DND-41 (cell line): ENCODE measurements at regions not wholly inside any gene's neighbourhood (a gene's known extent, or its start where the extent isn't known, plus 50 kb on each side); places are given as distances from the start of the nearest gene placed in this dataset.

Source experiments
- ATAC-seq: fragments of 200-7000 bp; cut with Tn5 transposase; 3 replicates; pipeline ENCODE4 v1.9.1; 2021; ENCODE audit warnings: low read depth; ENCODE audit not compliant: insufficient read depth
- DNase-seq: peaks from one replicate; pipeline ENCODE4 v3.0.0-alpha.2; 2020
- H2AFZ ChIP-seq: 2 replicates; pipeline ENCODE4 v1.6.0; 2012; ENCODE audit warnings: low read depth, low read length
- H3K27ac ChIP-seq: 2 replicates; pipeline ENCODE4 v1.5.1; 2012; ENCODE audit warnings: low read length, inconsistent platforms
- H3K27me3 ChIP-seq: fragments of 200-600 bp; sonication (generic); 2 replicates; pipeline ENCODE4 v1.6.0; 2012; ENCODE audit warnings: low read length, mild to moderate bottlenecking, inconsistent platforms; ENCODE audit not compliant: insufficient read depth, poor library complexity
- H3K36me3 ChIP-seq: 2 replicates; pipeline ENCODE4 v1.5.1; 2012; ENCODE audit warnings: low read length, inconsistent platforms; ENCODE audit not compliant: insufficient read depth
- H3K4me1 ChIP-seq: 2 replicates; pipeline ENCODE4 v1.5.1; 2012; ENCODE audit warnings: mild to moderate bottlenecking, low read length; ENCODE audit not compliant: insufficient read depth
- H3K4me2 ChIP-seq: 2 replicates; pipeline ENCODE4 v1.6.0; 2012; ENCODE audit warnings: mild to moderate bottlenecking, moderate library complexity, low read length, inconsistent platforms; ENCODE audit not compliant: insufficient read depth
- H3K4me3 ChIP-seq, 2 experiments: fragments of 200-600 bp in 1 of 2; shearing (Covaris generic) in 1 of 2; 2 replicates each; pipeline ENCODE4 v1.5.1; 2012 to 2016; ENCODE audit warnings: inconsistent platforms in 2 of 2, low read length in 2 of 2, mild to moderate bottlenecking in 2 of 2, low read depth in 1 of 2, moderate library complexity in 1 of 2
- H3K79me2 ChIP-seq: 2 replicates; pipeline ENCODE4 v1.6.0; 2012; ENCODE audit warnings: low read length, inconsistent platforms; ENCODE audit not compliant: insufficient read depth
- H3K9ac ChIP-seq: 2 replicates; pipeline ENCODE4 v1.6.0; 2012; ENCODE audit warnings: low read depth, mild to moderate bottlenecking, inconsistent platforms, low read length, moderate library complexity
- H3K9me3 ChIP-seq: 2 replicates; pipeline ENCODE4 v1.5.1; 2012; ENCODE audit warnings: low read length, moderate library complexity, mild to moderate bottlenecking, inconsistent platforms; ENCODE audit not compliant: insufficient read depth, severe bottlenecking
- H4K20me1 ChIP-seq: 2 replicates; pipeline ENCODE4 v1.6.0; 2012; ENCODE audit warnings: low read length; ENCODE audit not compliant: insufficient read depth
- EZH2 ChIP-seq: IDR thresholded peaks from 3 replicates; pipeline ENCODE4 v1.6.1; 2012; ENCODE audit warnings: borderline replicate concordance, low read depth, mild to moderate bottlenecking, moderate library complexity, low read length, inconsistent platforms; ENCODE audit not compliant: severe bottlenecking
- TF ChIP-seq, protein P1 (sequence below): IDR thresholded peaks from 2 replicates; pipeline ENCODE4 v1.5.1; 2012; ENCODE audit warnings: borderline replicate concordance, low read length, moderate library complexity, mild to moderate bottlenecking; ENCODE audit not compliant: poor library complexity, severe bottlenecking; ENCODE audit errors: extremely low read depth

DNA sequence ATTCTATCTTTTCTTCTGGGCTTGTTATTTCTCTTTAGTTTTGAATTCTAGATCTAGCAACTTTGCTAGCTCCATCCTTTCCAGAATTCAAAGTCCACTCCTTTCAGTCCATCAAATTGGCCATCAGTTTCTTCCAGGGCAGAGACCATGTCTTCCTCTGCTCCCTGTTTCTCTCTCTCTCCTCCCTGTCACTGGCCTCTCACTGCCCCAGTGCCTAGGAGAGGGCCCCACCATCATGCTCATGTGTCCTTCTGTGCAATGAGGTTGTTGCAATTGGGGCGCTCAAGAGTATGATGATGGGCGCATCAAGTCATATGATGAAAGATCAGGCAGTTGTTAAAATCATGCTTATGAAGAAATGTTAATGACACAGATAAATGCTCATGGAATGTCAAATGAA, 159.2 kb upstream of the HS6ST1 start:
- peaks cover 33% of the 10 kb centered on the region for H3K4me1 ChIP-seq
- H4K20me1 ChIP-seq: no peaks in the 10 kb centered on the region
- no peak overlapping the region for H2AFZ ChIP-seq
- no peak overlapping the region for H3K9ac ChIP-seq
- TF ChIP-seq EZH2: no peak
- TF ChIP-seq, protein P1, sequence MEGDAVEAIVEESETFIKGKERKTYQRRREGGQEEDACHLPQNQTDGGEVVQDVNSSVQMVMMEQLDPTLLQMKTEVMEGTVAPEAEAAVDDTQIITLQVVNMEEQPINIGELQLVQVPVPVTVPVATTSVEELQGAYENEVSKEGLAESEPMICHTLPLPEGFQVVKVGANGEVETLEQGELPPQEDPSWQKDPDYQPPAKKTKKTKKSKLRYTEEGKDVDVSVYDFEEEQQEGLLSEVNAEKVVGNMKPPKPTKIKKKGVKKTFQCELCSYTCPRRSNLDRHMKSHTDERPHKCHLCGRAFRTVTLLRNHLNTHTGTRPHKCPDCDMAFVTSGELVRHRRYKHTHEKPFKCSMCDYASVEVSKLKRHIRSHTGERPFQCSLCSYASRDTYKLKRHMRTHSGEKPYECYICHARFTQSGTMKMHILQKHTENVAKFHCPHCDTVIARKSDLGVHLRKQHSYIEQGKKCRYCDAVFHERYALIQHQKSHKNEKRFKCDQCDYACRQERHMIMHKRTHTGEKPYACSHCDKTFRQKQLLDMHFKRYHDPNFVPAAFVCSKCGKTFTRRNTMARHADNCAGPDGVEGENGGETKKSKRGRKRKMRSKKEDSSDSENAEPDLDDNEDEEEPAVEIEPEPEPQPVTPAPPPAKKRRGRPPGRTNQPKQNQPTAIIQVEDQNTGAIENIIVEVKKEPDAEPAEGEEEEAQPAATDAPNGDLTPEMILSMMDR: no peak
- H3K27ac ChIP-seq: no peak overlapping the region
- H3K9me3 ChIP-seq: peaks cover 4% of the 10 kb centered on the region
- DNase-seq (peak; percentile 1), ATAC-seq (no peak)
- no peaks in the 10 kb centered on the region for H3K27me3 ChIP-seq
- no peaks in the 10 kb centered on the region for H3K79me2 ChIP-seq
- no peaks in the 10 kb centered on the region for H3K36me3 ChIP-seq
- no peak overlapping the region for H3K4me3 ChIP-seq
- H3K4me2 ChIP-seq: no peak overlapping the region

DNA sequence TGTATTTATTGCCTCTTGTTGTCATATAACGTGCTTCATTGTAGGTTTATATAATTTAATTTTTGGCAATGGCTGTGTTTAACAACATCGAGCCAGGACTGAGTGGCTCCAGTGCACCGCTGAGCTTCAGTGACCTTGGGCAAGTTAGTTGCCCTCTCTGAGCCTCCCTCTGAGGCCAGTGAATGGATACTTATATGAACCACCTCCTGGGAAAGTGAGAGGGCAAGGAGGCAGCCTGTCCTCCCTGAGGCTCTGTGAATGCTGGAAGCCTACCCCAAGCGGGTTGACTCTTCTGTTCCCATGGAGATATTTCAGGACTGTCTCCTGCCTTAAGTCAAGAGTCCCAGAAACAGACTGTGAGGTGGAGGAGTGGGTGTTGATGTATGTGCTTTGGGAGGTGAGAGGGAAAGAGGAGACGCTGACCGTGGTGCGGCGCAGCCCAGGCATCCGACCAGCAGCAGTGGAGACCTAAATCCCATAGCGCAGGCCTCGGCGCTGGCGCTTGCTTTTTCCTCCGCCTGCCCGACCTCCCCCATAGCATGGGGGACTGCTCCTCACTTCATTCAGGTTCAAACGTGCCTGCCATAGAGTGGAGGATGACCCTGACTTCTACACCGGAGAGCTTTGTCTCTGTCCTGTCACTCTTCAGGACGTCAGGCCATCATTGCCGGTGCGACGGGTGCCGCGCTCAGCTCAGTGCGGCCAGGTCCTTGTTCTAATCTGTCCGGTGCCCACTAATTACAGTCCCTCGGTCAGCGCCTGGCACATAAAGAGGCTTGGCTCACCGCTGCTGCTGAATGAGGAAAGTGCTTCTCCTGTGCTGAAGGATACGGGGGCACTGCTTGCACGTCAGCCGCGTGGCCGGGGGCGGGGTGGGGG, 167.3 kb upstream of the HS6ST1 start:
- H2AFZ ChIP-seq: no peak overlapping the region
- peaks cover 24% of the 10 kb centered on the region for H3K4me1 ChIP-seq
- ATAC-seq (no peak), DNase-seq (no peak)
- H3K27me3 ChIP-seq: no peaks in the 10 kb centered on the region
- H3K79me2 ChIP-seq: no peaks in the 10 kb centered on the region
- no peak overlapping the region for H3K9ac ChIP-seq
- no peak overlapping the region for H3K27ac ChIP-seq
- H3K36me3 ChIP-seq: no peaks in the 10 kb centered on the region
- no peak overlapping the region for H3K4me3 ChIP-seq
- no peak overlapping the region for H3K4me2 ChIP-seq
- H3K9me3 ChIP-seq: no peaks in the 10 kb centered on the region
- no peak for TF ChIP-seq EZH2
- TF ChIP-seq, protein P1: no peak
- H4K20me1 ChIP-seq: no peaks in the 10 kb centered on the region

DNA sequence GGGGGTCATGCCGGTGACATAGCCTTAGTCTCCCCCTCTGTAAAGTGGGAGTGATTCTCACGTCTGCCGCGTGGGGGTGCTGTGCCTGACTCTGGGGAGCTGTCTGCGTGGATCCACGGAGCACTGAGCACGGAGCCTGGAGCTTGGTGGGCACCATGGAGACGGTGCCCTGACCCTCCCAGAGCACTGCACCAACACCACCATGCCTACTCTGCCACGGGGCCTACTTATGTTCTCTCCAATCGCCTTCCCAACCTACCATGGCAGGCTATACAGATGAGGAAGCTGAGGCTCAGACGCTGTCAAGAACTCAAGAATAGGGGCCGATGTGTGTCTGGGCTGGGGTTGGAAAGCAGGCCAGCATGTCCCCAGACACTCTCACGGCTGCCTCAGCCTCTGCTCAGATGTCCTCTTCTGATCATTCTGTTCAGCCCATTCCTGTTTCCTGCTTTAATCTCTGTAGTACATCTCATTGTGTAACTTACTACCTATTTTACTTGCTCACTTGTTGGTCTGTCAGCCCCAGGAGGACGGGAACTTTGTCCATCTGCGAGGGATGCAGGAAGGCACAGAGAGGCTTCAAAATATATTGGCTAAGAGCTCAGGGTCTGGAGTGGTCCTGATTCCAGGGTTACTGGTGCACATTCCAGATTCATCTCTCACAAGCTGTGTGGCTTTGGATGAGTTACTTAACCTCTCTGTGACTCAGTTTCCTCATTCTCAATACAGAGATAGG, 168.1 kb upstream of the HS6ST1 start:
- peaks cover 31% of the 10 kb centered on the region for H3K4me1 ChIP-seq
- H3K27me3 ChIP-seq: no peaks in the 10 kb centered on the region
- no peak overlapping the region for H3K9ac ChIP-seq
- H3K79me2 ChIP-seq: no peaks in the 10 kb centered on the region
- no peak overlapping the region for H2AFZ ChIP-seq
- no peak overlapping the region for H3K4me2 ChIP-seq
- DNase-seq: peak; percentile 3
- H4K20me1 ChIP-seq: no peaks in the 10 kb centered on the region
- ATAC-seq: no peak
- no peak overlapping the region for H3K27ac ChIP-seq
- no peaks in the 10 kb centered on the region for H3K9me3 ChIP-seq
- H3K4me3 ChIP-seq: no peak overlapping the region
- TF ChIP-seq EZH2: no peak
- TF ChIP-seq, protein P1: no peak
- H3K36me3 ChIP-seq: no peaks in the 10 kb centered on the region
